Lower leg skin (tissue), 4 donors: ENCODE measurements at regions not wholly inside any gene's neighbourhood (a gene's known extent, or its start where the extent isn't known, plus 50 kb on each side); places are given as distances from the start of the nearest gene placed in this dataset.
A peak's percentile ranks its signal among the peaks of the same experiment; 100 is the strongest.

Experiments used
- DNase-seq, 2 donors: peaks; one replicate each; pipeline ENCODE4 v3.0.0-alpha.2; 2019; ENCODE audit warnings: low spot score in 2 of 2
- H3K4me3 ChIP-seq: fragments of 200-600 bp; sonication (generic); 2 replicates; pipeline ENCODE4 v1.5.1; 2017; ENCODE audit warnings: mild to moderate bottlenecking, low read depth; ENCODE audit not compliant: poor library complexity, severe bottlenecking
- POLR2A ChIP-seq, 2 donors: fragments of 450-650 bp; IDR thresholded peaks; one replicate each; pipeline ENCODE4 v1.6.1; 2016 to 2017; ENCODE audit warnings: antibody characterized with exemption in 2 of 2, mild to moderate bottlenecking in 1 of 2, moderate library complexity in 1 of 2
- WGBS, 2 donors: methylation state at CpG; one replicate each; pipeline ENCODE4 v1.1.5; 2018; 5-methylcytosine and 5-hydroxymethylcytosine counted together
- intact Hi-C: fragments of 100-400 bp; cut with DNase I; formaldehyde crosslinking; loops from one replicate; pipeline ENCODE4 v1.15.0; 2023; ENCODE audit warnings: low total_unique reads
- TF ChIP-seq, protein P1 (sequence below), 3 donors: fragments of 450-650 bp; IDR thresholded peaks; one replicate each; pipeline ENCODE4 v1.5.1; 2016; ENCODE audit warnings: antibody characterized with exemption in 3 of 3, mild to moderate bottlenecking in 3 of 3, moderate library complexity in 2 of 3

DNA sequence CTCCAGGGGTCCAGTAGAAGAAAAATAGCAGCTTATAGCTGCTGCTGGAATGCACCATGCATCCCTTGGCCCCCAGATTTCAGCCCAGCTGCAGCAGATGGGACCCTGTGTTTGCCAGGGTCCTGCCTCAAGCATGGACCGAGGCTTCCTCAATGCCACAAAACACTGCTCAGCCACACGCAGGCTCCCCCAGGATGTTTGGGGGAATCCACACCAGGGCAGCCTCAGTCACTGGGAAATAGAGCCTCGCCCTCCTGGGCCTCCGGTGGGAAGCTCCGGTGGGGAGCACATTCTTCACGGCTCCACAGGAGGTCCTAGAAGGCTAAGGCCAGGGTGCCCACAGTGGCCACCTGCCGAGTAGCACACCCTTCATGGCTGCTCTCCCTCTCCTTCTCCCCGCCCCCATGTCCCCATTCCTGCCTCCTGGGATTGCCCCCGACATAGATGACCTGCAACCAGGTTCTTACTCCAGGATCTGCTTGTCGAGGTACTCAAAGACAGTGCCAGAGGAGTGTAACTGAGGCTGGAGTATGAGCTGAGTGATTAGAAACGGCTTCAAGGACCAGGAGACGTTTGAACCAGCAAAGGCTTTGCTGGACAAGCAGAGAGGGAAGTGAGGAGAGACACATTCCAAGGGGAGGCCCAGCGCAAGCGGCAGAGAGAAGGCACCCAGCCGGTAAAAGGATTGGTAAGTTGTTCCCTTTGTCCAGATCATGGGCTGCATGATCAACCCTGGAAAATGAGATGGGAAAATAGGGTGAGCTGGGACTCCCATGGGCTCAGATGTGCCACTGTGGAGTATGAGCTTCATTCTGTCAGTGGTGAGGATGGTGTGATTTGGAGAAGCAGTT, 110.7 kb upstream of the UQCRFS1 start:
- no peak for TF ChIP-seq POLR2A (IDR thresholded peaks at IDR 0.05)
- TF ChIP-seq, protein P1, sequence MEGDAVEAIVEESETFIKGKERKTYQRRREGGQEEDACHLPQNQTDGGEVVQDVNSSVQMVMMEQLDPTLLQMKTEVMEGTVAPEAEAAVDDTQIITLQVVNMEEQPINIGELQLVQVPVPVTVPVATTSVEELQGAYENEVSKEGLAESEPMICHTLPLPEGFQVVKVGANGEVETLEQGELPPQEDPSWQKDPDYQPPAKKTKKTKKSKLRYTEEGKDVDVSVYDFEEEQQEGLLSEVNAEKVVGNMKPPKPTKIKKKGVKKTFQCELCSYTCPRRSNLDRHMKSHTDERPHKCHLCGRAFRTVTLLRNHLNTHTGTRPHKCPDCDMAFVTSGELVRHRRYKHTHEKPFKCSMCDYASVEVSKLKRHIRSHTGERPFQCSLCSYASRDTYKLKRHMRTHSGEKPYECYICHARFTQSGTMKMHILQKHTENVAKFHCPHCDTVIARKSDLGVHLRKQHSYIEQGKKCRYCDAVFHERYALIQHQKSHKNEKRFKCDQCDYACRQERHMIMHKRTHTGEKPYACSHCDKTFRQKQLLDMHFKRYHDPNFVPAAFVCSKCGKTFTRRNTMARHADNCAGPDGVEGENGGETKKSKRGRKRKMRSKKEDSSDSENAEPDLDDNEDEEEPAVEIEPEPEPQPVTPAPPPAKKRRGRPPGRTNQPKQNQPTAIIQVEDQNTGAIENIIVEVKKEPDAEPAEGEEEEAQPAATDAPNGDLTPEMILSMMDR (IDR thresholded peaks at IDR 0.05) = no peak
- DNase-seq = peak; percentile 2 to 66
- H3K4me3 ChIP-seq = no peak overlapping the region
- intact Hi-C loops = no loop called here
- 71 to 74% methylated on average over 15 of the region's 15 CpGs for WGBS, 2 donors

DNA sequence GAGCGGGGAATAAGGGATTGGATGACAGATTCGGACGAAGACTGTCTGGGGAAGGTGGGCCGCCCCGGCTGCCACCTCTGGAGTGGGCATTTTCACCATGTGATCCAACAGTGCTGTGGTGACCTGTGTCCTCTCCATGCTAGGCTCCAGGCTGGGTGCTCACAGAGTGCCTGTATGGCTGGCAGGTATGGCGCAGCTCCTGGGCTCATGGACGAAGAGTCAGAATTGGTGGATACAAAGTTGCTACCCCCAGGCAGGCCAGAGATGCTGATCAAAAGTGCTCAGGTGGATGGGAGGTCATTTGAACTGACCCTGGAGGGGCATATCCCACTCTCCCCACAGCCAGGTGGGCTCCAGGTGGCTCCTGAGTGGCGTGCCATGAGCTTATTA, 111.3 kb upstream of the UQCRFS1 start:
- peak in 1 of 2 donors; percentile 57 for DNase-seq
- no peak overlapping the region for H3K4me3 ChIP-seq
- intact Hi-C loops = no loop called here
- no peak for TF ChIP-seq POLR2A (IDR thresholded peaks at IDR 0.05)
- TF ChIP-seq, protein P1 (IDR thresholded peaks at IDR 0.05) = no peak
- WGBS, 2 donors = 83 to 87% methylated on average over 6 to 8 of the region's 8 CpGs

DNA sequence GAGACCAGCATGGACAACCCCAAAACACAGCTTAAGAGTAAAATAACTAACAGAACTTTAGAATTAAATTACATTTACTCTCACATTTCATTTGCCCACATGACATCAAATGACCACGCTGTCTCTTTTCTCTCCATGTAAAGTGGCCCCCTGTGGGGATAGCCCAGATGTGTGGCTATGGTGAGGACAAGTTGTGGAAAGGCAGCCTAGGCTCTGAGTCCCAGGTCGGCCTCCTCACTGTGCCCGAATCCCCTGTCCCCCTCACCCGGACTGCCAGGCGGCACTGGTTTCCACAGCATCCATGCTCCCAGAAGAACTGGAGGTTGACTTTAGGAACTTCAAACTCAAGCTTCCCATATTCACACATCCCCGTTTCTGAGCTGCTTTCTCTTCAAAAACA, 111.8 kb upstream of the UQCRFS1 start:
- WGBS, 2 donors = 78 to 81% methylated on average over 6 of the region's 6 CpGs
- TF ChIP-seq, protein P1 (IDR thresholded peaks at IDR 0.05) = no peak
- no peak for TF ChIP-seq POLR2A (IDR thresholded peaks at IDR 0.05)
- peak in 1 of 2 donors; percentile 39 for DNase-seq
- H3K4me3 ChIP-seq = no peak overlapping the region
- intact Hi-C loops = no loop called here

DNA sequence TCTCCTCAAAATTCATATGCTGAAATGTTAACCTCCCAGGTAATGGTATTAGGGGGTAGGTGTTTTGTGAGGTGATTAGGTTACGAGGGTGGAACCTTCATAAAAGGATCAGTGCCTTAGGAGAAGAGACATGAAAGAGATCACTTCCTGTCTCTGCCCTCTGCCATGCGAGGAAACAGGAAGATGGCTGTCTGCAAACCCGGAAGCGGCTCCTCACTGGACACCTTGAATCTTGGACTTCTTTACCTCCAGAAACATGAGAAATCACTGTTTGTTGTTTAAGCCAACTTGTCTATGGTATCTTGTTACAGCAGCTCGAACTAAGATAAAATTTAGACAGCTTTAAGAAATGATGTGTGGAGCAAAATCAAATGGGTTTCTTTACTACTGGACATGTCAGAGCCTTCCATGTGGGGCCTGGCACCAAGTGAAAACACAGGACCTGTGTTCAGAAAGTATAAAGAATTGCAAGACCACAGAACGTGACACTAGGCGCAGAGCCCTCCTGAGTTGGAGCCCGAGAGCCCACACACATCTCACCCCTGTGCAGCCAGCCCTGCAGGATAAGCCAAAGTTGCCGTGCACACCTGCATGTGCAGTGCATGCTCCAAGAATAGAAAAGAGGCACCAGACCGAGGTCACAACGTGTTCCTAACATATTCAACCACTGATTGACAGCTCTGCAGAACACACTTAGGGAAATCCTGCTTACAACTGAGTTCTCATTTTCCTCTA, 112.5 kb upstream of the UQCRFS1 start:
- 66 to 73% methylated on average over 11 of the region's 11 CpGs for WGBS, 2 donors

DNA sequence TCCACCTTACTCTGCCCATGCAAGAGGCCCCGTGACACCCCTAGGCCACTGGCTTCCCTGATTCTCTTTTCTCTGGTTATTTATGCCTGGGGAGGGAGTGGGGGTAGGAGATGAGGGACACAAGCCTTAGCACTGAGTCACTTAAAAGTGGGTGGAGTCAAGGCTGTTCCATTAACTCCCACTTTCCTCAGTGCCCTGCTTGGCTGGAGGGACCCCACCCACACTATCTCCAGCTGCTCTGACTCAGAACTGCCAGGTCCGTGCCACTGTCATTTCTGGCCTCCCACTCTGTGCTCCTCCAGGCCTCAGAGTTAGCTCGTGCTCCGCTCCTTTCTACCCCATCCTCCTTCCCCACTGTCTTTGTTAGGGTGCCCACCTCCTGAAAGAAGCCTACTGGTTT, 113.4 kb upstream of the UQCRFS1 start:
- TF ChIP-seq POLR2A (IDR thresholded peaks at IDR 0.05) = no peak
- TF ChIP-seq, protein P1 (IDR thresholded peaks at IDR 0.05) = no peak
- intact Hi-C loops = no loop called here
- 61 to 70% methylated on average over 4 of the region's 4 CpGs for WGBS, 2 donors
- H3K4me3 ChIP-seq = no peak overlapping the region
- DNase-seq = peak in 1 of 2 donors; percentile 49

More for the DNA sequence above, 112.5 kb upstream of the UQCRFS1 start:
- H3K4me3 ChIP-seq = no peak overlapping the region
- no peak for TF ChIP-seq POLR2A (IDR thresholded peaks at IDR 0.05)
- TF ChIP-seq, protein P1 (IDR thresholded peaks at IDR 0.05) = no peak
- intact Hi-C loops = no loop called here
- DNase-seq = peak in 1 of 2 donors; percentile 26
